ENCODE measurements at regions not wholly inside any gene's neighbourhood (a gene's known extent, or its start where the extent isn't known, plus 50 kb on each side); places are given as distances from the start of the nearest gene placed in this dataset.

DNA sequence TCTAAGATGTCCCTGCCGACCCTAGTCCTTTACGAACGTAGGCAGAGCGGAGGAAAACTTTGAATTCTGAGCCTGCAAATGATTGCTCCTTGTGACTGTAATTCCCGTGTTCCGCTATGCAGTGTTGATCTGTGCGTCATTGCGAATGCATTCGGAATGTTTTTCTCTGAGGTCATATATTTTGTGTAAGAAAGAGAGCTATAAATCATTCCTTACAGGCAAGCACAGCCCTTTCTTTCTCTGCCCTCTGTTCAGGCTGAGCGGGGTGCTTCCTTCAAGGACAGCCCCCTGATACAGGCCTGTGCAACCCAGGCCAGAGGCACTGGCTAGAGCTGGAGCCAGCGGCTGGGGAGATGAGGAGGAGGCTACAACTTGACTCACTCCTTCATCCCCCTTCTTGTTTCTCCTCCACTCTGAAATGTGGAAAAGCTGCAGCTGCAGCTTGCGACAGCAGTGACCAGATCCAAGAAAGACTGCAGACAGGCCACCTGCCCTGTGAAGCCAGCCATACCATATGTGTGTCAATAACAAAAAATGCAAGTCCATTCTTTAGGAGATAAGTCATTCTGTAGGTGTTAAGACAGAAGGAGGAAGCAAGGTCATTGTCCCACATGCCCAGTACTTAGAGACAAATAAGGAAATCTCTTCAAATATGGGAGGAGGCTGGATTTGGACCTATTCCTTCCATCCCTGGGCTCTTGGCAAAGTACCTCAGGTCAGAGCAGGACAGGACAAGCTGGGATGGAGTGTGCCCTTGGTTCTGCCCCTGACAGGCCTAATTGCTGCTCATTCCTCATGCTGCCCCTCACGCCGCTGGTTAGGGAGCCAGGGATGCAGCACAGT, 345.7 kb upstream of the WWC1 start:
- TF ChIP-seq, protein P1, sequence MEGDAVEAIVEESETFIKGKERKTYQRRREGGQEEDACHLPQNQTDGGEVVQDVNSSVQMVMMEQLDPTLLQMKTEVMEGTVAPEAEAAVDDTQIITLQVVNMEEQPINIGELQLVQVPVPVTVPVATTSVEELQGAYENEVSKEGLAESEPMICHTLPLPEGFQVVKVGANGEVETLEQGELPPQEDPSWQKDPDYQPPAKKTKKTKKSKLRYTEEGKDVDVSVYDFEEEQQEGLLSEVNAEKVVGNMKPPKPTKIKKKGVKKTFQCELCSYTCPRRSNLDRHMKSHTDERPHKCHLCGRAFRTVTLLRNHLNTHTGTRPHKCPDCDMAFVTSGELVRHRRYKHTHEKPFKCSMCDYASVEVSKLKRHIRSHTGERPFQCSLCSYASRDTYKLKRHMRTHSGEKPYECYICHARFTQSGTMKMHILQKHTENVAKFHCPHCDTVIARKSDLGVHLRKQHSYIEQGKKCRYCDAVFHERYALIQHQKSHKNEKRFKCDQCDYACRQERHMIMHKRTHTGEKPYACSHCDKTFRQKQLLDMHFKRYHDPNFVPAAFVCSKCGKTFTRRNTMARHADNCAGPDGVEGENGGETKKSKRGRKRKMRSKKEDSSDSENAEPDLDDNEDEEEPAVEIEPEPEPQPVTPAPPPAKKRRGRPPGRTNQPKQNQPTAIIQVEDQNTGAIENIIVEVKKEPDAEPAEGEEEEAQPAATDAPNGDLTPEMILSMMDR (IDR thresholded peaks at IDR 0.05; ENCODE audit: low read depth, low read length, missing control alignments), result no peak
- H3K4me3 ChIP-seq (ENCODE audit: low read depth, low read length), result no peak overlapping the region
- no peak for DNase-seq (ENCODE audit: low read depth)

DNA sequence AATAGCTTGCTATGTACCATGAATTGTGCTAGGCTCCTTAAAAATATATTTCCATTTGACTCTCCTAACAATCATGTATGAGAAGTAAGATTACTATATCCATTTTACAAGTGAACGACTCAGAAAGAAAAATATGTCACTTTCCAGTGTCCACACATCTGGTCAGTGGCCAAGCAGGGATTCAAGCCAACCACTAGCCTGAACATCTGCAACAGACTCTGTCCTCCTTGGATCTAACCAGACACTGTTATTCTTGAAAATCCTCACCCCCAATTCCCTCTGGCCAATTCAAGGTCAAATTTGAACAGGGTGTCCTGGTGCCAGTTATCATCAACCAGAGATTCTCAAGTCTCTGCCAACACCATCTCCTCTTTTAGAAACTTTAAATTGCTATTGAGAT, 344.1 kb upstream of the WWC1 start:
- DNase-seq (ENCODE audit: low read depth), result no peak
- no peak overlapping the region for H3K4me3 ChIP-seq (ENCODE audit: low read depth, low read length)
- TF ChIP-seq, protein P1 (IDR thresholded peaks at IDR 0.05; ENCODE audit: low read depth, low read length, missing control alignments), result no peak

DNA sequence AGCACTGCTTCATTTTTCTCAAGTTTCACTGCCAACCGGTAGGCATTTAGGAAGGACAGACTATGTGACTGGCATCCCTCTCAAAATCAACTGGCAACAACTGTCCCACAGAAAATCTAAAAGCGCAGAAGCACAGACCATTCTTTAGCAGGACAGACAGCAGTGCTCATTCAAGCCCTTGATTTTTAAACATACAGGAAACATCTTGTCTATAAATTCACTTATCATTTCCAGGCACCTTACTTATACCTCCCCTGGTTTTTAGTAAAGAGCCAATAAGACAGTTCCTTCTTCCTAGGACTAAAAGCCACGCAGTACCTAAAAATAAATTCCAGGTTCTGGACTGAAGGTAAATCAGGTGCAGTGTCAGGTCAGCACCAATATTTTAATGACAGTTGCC, 343.2 kb upstream of the WWC1 start:
- no peak overlapping the region for H3K4me3 ChIP-seq (ENCODE audit: low read depth, low read length)
- TF ChIP-seq, protein P1 (IDR thresholded peaks at IDR 0.05; ENCODE audit: low read depth, low read length, missing control alignments), result no peak
- no peak for DNase-seq (ENCODE audit: low read depth)

DNA sequence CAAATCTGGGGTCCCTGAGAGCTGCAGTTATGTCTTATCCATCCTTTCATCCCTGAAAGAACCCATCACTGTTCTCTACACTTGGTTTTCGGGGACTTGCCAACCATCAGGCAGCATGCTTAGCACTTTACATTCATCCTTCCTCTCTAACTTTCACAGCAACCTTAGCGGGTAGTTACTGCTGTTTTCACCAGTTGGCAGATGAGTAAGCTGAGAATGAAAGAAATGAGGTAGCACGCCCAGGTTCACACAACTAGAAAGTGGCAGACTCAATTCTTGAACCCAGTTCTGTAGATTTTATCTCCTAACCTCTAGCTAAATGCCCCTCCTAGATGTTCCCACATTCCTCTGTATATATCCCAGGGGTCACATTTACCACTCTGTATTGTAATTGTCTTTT, 342.0 kb upstream of the WWC1 start:
- H3K4me3 ChIP-seq (ENCODE audit: low read depth, low read length), result no peak overlapping the region
- no peak for DNase-seq (ENCODE audit: low read depth)
- TF ChIP-seq, protein P1 (IDR thresholded peaks at IDR 0.05; ENCODE audit: low read depth, low read length, missing control alignments), result no peak

DNA sequence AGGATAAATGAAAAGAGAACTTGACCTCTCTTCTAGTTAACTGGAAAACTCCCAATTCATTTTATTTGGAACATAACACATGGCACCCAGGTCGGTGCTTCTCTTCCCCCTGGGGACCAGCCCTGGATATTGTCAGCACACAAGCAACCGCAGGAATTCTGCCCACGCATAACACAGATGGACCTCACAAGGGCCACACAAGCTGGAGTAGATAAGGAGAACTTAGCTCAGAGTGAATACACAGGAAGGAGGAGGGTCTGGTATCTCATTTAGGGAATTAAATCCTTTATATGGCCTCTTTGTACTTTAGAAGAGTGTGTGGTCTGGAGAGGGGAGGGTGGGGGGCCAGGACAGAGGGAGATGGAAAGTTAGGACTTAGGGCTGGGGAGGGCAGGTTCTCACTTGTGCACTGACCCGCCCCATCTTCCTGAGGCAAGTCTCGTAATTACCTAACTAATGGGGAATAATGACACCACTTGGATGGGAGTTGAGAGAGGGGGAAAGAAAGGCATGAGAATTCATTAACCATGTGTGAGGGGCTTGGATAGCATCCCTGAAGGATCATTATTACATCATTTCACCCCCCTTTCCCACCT, 341.2 kb upstream of the WWC1 start:
- TF ChIP-seq, protein P1 (IDR thresholded peaks at IDR 0.05; ENCODE audit: low read depth, low read length, missing control alignments), result no peak
- no peak for DNase-seq (ENCODE audit: low read depth)
- no peak overlapping the region for H3K4me3 ChIP-seq (ENCODE audit: low read depth, low read length)

DNA sequence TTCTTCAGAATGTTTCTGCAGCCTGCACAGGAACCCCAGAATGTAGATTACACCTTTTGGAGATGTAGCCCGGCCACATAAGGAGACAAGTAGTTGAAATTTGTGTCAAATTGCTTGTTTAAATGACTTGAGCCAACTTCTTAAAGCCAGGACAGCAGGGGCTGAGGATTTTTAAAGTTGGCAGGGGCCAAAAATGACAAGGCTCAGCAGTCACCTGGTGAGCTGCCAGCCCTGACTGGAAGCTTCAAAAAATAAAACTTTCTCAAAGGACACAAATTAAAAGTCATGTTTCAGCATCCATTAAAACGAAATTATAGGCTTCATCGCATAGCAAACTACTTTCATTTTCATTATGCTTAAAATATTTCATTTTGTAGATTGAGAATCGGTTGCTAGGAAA, 340.3 kb upstream of the WWC1 start:
- TF ChIP-seq, protein P1 (IDR thresholded peaks at IDR 0.05; ENCODE audit: low read depth, low read length, missing control alignments), result no peak
- no peak for DNase-seq (ENCODE audit: low read depth)
- no peak overlapping the region; the same call in 1 of the 2 replicates for H3K4me3 ChIP-seq (ENCODE audit: low read depth, low read length)

Measured in GM12864 (cell line).